ENCODE measurements at regions not wholly inside any gene's neighbourhood (a gene's known extent, or its start where the extent isn't known, plus 50 kb on each side); places are given as distances from the start of the nearest gene placed in this dataset.

GRCh38 chr11:116598036-116598435 is 174.8 kb downstream of the BUD13 start:
- no peak for ATAC-seq
- TF ChIP-seq ZFP3 (CRISPR knock-in tag; IDR thresholded peaks at IDR 0.05), result no peak
- no peak for TF ChIP-seq POU6F1 (CRISPR knock-in tag; IDR thresholded peaks at IDR 0.05; ENCODE audit: borderline replicate concordance, low read depth)
- no peak for TF ChIP-seq GLIS3 (CRISPR knock-in tag; IDR thresholded peaks at IDR 0.05)
- no peak for TF ChIP-seq ZNF70 (CRISPR knock-in tag; IDR thresholded peaks at IDR 0.05)
- no peak for TF ChIP-seq TSHZ2 (CRISPR knock-in tag; IDR thresholded peaks at IDR 0.05)
- TF ChIP-seq ARNTL (CRISPR knock-in tag; IDR thresholded peaks at IDR 0.05; ENCODE audit: borderline replicate concordance, low read depth), result no peak
- TF ChIP-seq CSRNP3 (CRISPR knock-in tag; IDR thresholded peaks at IDR 0.05), result no peak
- TF ChIP-seq ZNF565 (CRISPR knock-in tag; conservative IDR thresholded peaks at IDR 0.05; ENCODE audit: low read depth), result no peak
- no peak for TF ChIP-seq ISL1 (CRISPR knock-in tag; IDR thresholded peaks at IDR 0.05)
- TF ChIP-seq ZC3H10 (CRISPR knock-in tag; IDR thresholded peaks at IDR 0.05), result no peak
- no peak for TF ChIP-seq RARB (CRISPR knock-in tag; IDR thresholded peaks at IDR 0.05)
- TF ChIP-seq TOX (CRISPR knock-in tag; IDR thresholded peaks at IDR 0.05; ENCODE audit: borderline replicate concordance), result no peak
- no peak for TF ChIP-seq OSR1 (CRISPR knock-in tag; IDR thresholded peaks at IDR 0.05)
- no peak for TF ChIP-seq CSDC2 (CRISPR knock-in tag; IDR thresholded peaks at IDR 0.05)
- no peak for TF ChIP-seq PATZ1 (CRISPR knock-in tag; IDR thresholded peaks at IDR 0.05; ENCODE audit: borderline replicate concordance)

- ATAC-seq, result no peak
These were observed 176.2 kb downstream of the BUD13 start for GRCh38 chr11:116596346-116597260.

More at GRCh38 chr11:116596346-116597260, 176.2 kb downstream of the BUD13 start:
- TF ChIP-seq CSDC2 (CRISPR knock-in tag; IDR thresholded peaks at IDR 0.05) (no peak), ISL1 (CRISPR knock-in tag; IDR thresholded peaks at IDR 0.05) (no peak), POU6F1 (CRISPR knock-in tag; IDR thresholded peaks at IDR 0.05; ENCODE audit: borderline replicate concordance, low read depth) (no peak), CSRNP3 (CRISPR knock-in tag; IDR thresholded peaks at IDR 0.05) (no peak), OSR1 (CRISPR knock-in tag; IDR thresholded peaks at IDR 0.05) (no peak), GLIS3 (CRISPR knock-in tag; IDR thresholded peaks at IDR 0.05) (no peak), RARB (CRISPR knock-in tag; IDR thresholded peaks at IDR 0.05) (no peak), ZNF70 (CRISPR knock-in tag; IDR thresholded peaks at IDR 0.05) (no peak), ESRRG (CRISPR knock-in tag; IDR thresholded peaks at IDR 0.05) (no peak), PATZ1 (CRISPR knock-in tag; IDR thresholded peaks at IDR 0.05; ENCODE audit: borderline replicate concordance) (no peak), ZFP3 (CRISPR knock-in tag; IDR thresholded peaks at IDR 0.05) (no peak), ZNF8 (CRISPR knock-in tag; IDR thresholded peaks at IDR 0.05) (no peak), TCF4 (CRISPR knock-in tag; IDR thresholded peaks at IDR 0.05; ENCODE audit: borderline replicate concordance) (no peak), SNAI2 (CRISPR knock-in tag; IDR thresholded peaks at IDR 0.05) (no peak), BACH2 (CRISPR knock-in tag; IDR thresholded peaks at IDR 0.05; ENCODE audit: borderline replicate concordance) (no peak), PPARA (CRISPR knock-in tag; IDR thresholded peaks at IDR 0.05; ENCODE audit: borderline replicate concordance) (no peak)
